NCI-H226 (cell line): ENCODE measurements at regions not wholly inside any gene's neighbourhood (a gene's known extent, or its start where the extent isn't known, plus 50 kb on each side); places are given as distances from the start of the nearest gene placed in this dataset.

Experiments
- DNase-seq: peaks from one replicate; pipeline ENCODE4 v3.0.0-alpha.2; 2015

GRCh38 chr3:130569461-130570365 lies 52.7 kb downstream of the COL6A6 start:
- DNase-seq, result no peak

- no peak for DNase-seq
Measured at GRCh38 chr3:130572769-130573168, 55.8 kb downstream of the COL6A6 start.

- peak; percentile 66 for DNase-seq
Measured at GRCh38 chr3:130576375-130577266, 59.6 kb downstream of the COL6A6 start.

GRCh38 chr3:130582457-130583153 lies 65.6 kb downstream of the COL6A6 start:
- no peak for DNase-seq

GRCh38 chr3:130594749-130595148 lies 77.8 kb downstream of the COL6A6 start:
- peak; percentile 88 for DNase-seq

- no peak for DNase-seq
Measured at GRCh38 chr3:130596484-130596883, 79.5 kb downstream of the COL6A6 start.

- DNase-seq, result peak; percentile 11
Measured at GRCh38 chr3:130601442-130601971, 84.5 kb downstream of the COL6A6 start.

- no peak for DNase-seq
Measured at GRCh38 chr3:130604806-130605205, 87.8 kb downstream of the COL6A6 start.

GRCh38 chr3:130606336-130606735 lies 89.4 kb downstream of the COL6A6 start:
- no peak for DNase-seq

GRCh38 chr3:130607553-130608154 lies 90.7 kb downstream of the COL6A6 start:
- no peak for DNase-seq

- DNase-seq, result peak; percentile 29
Measured at GRCh38 chr3:130609166-130609979, 92.4 kb downstream of the COL6A6 start.

- no peak for DNase-seq
Measured at GRCh38 chr3:130619196-130619595, 102.2 kb downstream of the COL6A6 start.

- no peak for DNase-seq
Measured at GRCh38 chr3:130621824-130622223, 104.8 kb downstream of the COL6A6 start.

- peak; percentile 24 for DNase-seq
Measured at GRCh38 chr3:130626049-130626448, 109.1 kb downstream of the COL6A6 start.

- DNase-seq, result no peak
Measured at GRCh38 chr3:130627143-130627855, 110.3 kb downstream of the COL6A6 start.

GRCh38 chr3:130627882-130628281 lies 110.9 kb downstream of the COL6A6 start:
- DNase-seq, result no peak
